ENCODE measurements at regions not wholly inside any gene's neighbourhood (a gene's known extent, or its start where the extent isn't known, plus 50 kb on each side); places are given as distances from the start of the nearest gene placed in this dataset.
A peak's percentile ranks its signal among the peaks of the same experiment; 100 is the strongest.

GRCh38 chrX:125108921-125109320, 210.8 kb upstream of the TEX13C start:
- no peak for TF ChIP-seq CTCF (IDR thresholded peaks at IDR 0.05; ENCODE audit: borderline replicate concordance, insufficient read depth, low read depth, low read length)
- H3K4me3 ChIP-seq (ENCODE audit: low read depth, low read length), result no peak overlapping the region

GRCh38 chrX:125131164-125131563, 188.5 kb upstream of the TEX13C start:
- no peak overlapping the region for H3K4me3 ChIP-seq (ENCODE audit: low read depth, low read length)
- TF ChIP-seq CTCF (IDR thresholded peaks at IDR 0.05; ENCODE audit: borderline replicate concordance, insufficient read depth, low read depth, low read length), result no peak

GRCh38 chrX:125132274-125132673, 187.4 kb upstream of the TEX13C start:
- no peak overlapping the region for H3K4me3 ChIP-seq (ENCODE audit: low read depth, low read length)
- peak; percentile 47; the same call in 1 of the 2 replicates for TF ChIP-seq CTCF (IDR thresholded peaks at IDR 0.05; ENCODE audit: borderline replicate concordance, insufficient read depth, low read depth, low read length)

- no peak overlapping the region for H3K4me3 ChIP-seq (ENCODE audit: low read depth, low read length)
- TF ChIP-seq CTCF (IDR thresholded peaks at IDR 0.05; ENCODE audit: borderline replicate concordance, insufficient read depth, low read depth, low read length), result no peak
Observed at GRCh38 chrX:125137521-125137920, 182.2 kb upstream of the TEX13C start.

- no peak overlapping the region for H3K4me3 ChIP-seq (ENCODE audit: low read depth, low read length)
- TF ChIP-seq CTCF (IDR thresholded peaks at IDR 0.05; ENCODE audit: borderline replicate concordance, insufficient read depth, low read depth, low read length), result no peak
Observed at GRCh38 chrX:125150231-125150630, 169.4 kb upstream of the TEX13C start.

- TF ChIP-seq CTCF (IDR thresholded peaks at IDR 0.05; ENCODE audit: borderline replicate concordance, insufficient read depth, low read depth, low read length), result no peak
- H3K4me3 ChIP-seq (ENCODE audit: low read depth, low read length), result no peak overlapping the region
Observed at GRCh38 chrX:125151146-125151545, 168.5 kb upstream of the TEX13C start.

- no peak overlapping the region for H3K4me3 ChIP-seq (ENCODE audit: low read depth, low read length)
- TF ChIP-seq CTCF (IDR thresholded peaks at IDR 0.05; ENCODE audit: borderline replicate concordance, insufficient read depth, low read depth, low read length), result no peak
Observed at GRCh38 chrX:125152011-125152410, 167.7 kb upstream of the TEX13C start.

Data from GM12875 (cell line).